ENCODE measurements at regions not wholly inside any gene's neighbourhood (a gene's known extent, or its start where the extent isn't known, plus 50 kb on each side); places are given as distances from the start of the nearest gene placed in this dataset.
A peak's percentile ranks its signal among the peaks of the same experiment; 100 is the strongest.

DNA sequence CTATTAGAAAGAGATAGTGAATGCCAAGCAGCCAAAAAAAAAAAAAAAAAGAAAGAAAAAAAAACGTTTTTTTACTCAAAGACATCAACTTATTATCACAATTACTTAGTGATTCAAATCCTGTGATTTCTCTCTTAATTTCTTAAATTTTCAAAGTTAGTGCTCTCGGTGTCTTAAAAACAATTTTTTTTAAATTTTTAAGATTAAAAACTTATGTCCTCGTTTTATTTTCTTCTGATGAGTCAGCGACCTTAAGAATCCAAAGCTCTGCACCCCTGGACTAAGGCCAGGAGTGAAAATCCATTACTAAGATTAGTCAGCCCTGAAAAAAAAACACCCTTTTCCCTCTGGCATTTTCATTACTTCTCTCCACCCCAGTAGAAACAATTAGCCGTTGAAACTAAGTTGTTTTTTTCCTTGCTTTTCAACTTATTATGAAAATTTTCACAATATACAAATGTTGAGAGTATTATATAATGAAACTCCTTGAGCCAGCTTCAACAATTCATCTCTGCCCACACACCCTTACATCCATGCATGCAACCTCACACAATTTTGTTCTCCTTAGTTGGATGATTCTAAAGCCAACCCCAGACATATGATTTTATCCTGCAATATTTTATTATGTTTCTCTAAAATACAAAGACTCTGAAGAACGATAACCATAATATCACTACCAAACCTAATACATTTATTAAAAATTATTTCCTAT, 85.6 kb upstream of the CARMIL1 start:
- TF ChIP-seq POLR2A (IDR thresholded peaks at IDR 0.05) = no peak
- TF ChIP-seq, protein P1, sequence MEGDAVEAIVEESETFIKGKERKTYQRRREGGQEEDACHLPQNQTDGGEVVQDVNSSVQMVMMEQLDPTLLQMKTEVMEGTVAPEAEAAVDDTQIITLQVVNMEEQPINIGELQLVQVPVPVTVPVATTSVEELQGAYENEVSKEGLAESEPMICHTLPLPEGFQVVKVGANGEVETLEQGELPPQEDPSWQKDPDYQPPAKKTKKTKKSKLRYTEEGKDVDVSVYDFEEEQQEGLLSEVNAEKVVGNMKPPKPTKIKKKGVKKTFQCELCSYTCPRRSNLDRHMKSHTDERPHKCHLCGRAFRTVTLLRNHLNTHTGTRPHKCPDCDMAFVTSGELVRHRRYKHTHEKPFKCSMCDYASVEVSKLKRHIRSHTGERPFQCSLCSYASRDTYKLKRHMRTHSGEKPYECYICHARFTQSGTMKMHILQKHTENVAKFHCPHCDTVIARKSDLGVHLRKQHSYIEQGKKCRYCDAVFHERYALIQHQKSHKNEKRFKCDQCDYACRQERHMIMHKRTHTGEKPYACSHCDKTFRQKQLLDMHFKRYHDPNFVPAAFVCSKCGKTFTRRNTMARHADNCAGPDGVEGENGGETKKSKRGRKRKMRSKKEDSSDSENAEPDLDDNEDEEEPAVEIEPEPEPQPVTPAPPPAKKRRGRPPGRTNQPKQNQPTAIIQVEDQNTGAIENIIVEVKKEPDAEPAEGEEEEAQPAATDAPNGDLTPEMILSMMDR (IDR thresholded peaks at IDR 0.05) = no peak
- no peaks in the 10 kb centered on the region for H3K9me3 ChIP-seq
- H3K4me1 ChIP-seq = no peaks in the 10 kb centered on the region
- intact Hi-C loops (cut with DNase I; ENCODE audit: low total_unique reads) = no loop called here
- no peak overlapping the region for H3K4me3 ChIP-seq
- no peaks in the 10 kb centered on the region for H3K36me3 ChIP-seq
- H3K27me3 ChIP-seq = no peaks in the 10 kb centered on the region
- DNase-seq = peak; percentile 55 to 87
- peak overlapping the region; percentile 89 to 95 for H3K27ac ChIP-seq

DNA sequence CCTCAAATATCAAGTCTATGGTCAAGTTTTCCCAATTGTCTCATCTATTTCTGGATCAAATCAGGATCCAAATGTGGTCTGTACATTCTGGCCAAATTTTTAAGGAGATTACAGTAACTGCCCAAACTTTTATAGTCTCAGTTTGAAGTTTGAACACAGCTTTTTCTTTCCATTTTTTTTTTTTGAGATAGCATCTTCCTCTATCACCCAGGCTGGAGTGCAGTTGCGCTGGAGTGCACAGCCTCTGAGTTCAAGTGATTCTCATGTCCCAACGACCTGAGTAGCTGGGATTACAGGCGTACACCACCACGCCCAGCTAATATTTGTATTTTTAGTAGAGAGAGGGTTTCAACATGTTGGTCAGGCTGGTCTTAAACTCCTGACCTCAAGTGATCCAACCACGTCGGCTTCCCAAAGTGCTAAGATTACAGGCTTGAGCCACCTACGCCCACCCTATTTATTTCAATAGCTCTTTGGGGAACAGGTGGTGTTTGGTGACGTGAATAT, 84.9 kb upstream of the CARMIL1 start:
- Histone ChIP-seq H3K36me3 (no peaks in the 10 kb centered on the region), H3K4me1 (no peaks in the 10 kb centered on the region), H3K4me3 (no peak overlapping the region), H3K27me3 (no peaks in the 10 kb centered on the region), H3K27ac (peak overlapping the region; percentile 70 to 95), H3K9me3 (no peaks in the 10 kb centered on the region)
- TF ChIP-seq, protein P1 (IDR thresholded peaks at IDR 0.05) = no peak
- TF ChIP-seq POLR2A (IDR thresholded peaks at IDR 0.05) = no peak
- no peak for DNase-seq
- intact Hi-C loops (cut with DNase I; ENCODE audit: low total_unique reads) = no loop called here

DNA sequence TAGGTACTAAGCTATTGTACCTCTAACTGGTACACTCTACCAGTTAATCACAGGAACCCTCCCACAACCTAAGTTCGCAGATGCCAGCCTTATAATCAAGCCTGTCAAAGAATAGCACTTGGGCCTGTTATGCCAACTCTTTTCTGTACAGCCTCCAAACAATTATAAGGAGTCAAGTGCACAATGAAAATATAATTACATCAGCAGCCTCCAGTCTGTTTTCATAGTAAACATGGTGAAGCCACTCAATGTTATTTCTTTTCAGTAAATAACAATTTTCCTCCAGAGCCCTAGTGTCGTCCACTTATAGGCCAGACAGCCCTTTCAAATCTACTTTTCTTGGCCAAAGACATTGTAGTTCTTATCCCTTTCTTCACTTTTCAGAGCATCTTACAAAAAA, 82.7 kb upstream of the CARMIL1 start:
- no peak for TF ChIP-seq POLR2A (IDR thresholded peaks at IDR 0.05)
- TF ChIP-seq, protein P1 (IDR thresholded peaks at IDR 0.05) = no peak
- H3K4me1 ChIP-seq = no peaks in the 10 kb centered on the region
- intact Hi-C loops (cut with DNase I; ENCODE audit: low total_unique reads) = no loop called here
- no peaks in the 10 kb centered on the region for H3K9me3 ChIP-seq
- no peaks in the 10 kb centered on the region for H3K36me3 ChIP-seq
- DNase-seq = no peak
- no peak overlapping the region for H3K4me3 ChIP-seq
- H3K27me3 ChIP-seq = no peaks in the 10 kb centered on the region
- peak overlapping the region in 1 of 2 donors; percentile 5 for H3K27ac ChIP-seq

DNA sequence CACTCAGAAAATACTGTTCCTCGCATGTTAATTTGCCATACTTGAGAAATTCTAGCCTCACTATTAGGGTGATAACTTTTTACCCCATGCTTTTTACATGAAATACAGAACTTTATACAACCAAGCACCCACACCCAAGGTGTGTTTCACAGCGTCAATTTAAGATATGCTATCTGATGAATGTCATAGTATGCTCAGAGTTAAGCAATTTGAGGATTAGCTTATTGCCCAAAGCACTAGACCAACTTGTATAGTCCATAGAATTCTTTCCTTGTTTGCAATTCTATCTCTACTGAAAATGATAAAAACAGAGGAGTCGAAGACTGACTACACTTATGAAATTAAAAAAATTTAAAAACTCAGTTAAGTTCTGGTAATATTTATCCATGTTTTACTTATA, 82.1 kb upstream of the CARMIL1 start:
- intact Hi-C loops (cut with DNase I; ENCODE audit: low total_unique reads) = no loop called here
- Histone ChIP-seq H3K9me3 (no peaks in the 10 kb centered on the region), H3K27me3 (no peaks in the 10 kb centered on the region), H3K4me1 (no peaks in the 10 kb centered on the region), H3K4me3 (no peak overlapping the region), H3K36me3 (no peaks in the 10 kb centered on the region), H3K27ac (no peak overlapping the region)
- DNase-seq = no peak
- TF ChIP-seq POLR2A (IDR thresholded peaks at IDR 0.05) = no peak
- TF ChIP-seq, protein P1 (IDR thresholded peaks at IDR 0.05) = no peak

DNA sequence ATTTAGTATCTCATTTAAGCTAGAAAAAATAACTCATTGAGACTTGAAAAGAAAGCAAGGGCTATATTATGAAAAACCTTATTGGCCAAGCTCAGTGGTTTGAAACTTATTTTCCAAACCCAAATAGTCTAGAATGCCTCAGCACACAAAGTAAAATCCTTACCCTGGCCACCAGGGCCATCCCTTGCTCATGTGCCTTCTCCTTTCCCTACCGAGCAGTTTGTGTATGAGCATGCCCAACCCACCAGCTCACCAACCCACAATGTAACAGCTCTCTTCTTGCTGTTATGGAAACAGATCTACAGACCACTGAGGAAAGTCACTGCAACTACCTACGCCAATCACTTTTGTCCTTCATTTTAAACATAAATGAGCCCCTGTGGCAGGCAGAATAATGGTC, 79.6 kb upstream of the CARMIL1 start:
- no peaks in the 10 kb centered on the region for H3K27me3 ChIP-seq
- intact Hi-C loops (cut with DNase I; ENCODE audit: low total_unique reads) = no loop called here

More for the DNA sequence above, 79.6 kb upstream of the CARMIL1 start:
- no peaks in the 10 kb centered on the region for H3K4me1 ChIP-seq
- no peak for TF ChIP-seq POLR2A (IDR thresholded peaks at IDR 0.05)
- TF ChIP-seq, protein P1 (IDR thresholded peaks at IDR 0.05) = no peak
- no peaks in the 10 kb centered on the region for H3K9me3 ChIP-seq
- H3K4me3 ChIP-seq = no peak overlapping the region
- DNase-seq = no peak
- H3K36me3 ChIP-seq = no peaks in the 10 kb centered on the region
- no peak overlapping the region for H3K27ac ChIP-seq

Data from uterus (tissue), 3 donors.